ENCODE measurements at regions not wholly inside any gene's neighbourhood (a gene's known extent, or its start where the extent isn't known, plus 50 kb on each side); places are given as distances from the start of the nearest gene placed in this dataset.

GRCh38 chr14:36454599-36455240 is 65.3 kb downstream of the NKX2-1 start:
- Histone ChIP-seq H2BK15ac (ENCODE audit: low read depth, low read length) (no peak overlapping the region), H2AK5ac (ENCODE audit: insufficient read length, low read length) (no peak overlapping the region), H3T11ph (ENCODE audit: low read length) (no peak overlapping the region), H3K79me1 (ENCODE audit: insufficient read depth, low read depth, low read length, poor library complexity, severe bottlenecking) (no peaks in the 10 kb centered on the region), H3K27me3 (ENCODE audit: insufficient read depth, low read length) (no peaks in the 10 kb centered on the region), H4K8ac (replicated peaks; ENCODE audit: insufficient read length, low read depth, low read length) (no peak overlapping the region), H4K91ac (ENCODE audit: insufficient read length, low read depth, low read length) (no peak overlapping the region), H2BK12ac (ENCODE audit: insufficient read length, low read depth, low read length) (no peak overlapping the region), H2AFZ (ENCODE audit: low read length) (no peak overlapping the region), H2BK120ac (ENCODE audit: low read depth, low read length, poor library complexity, severe bottlenecking) (no peak overlapping the region), H3K27ac (ENCODE audit: insufficient read length, low read depth, low read length) (no peak overlapping the region), H3K9ac (ENCODE audit: extremely low read depth, insufficient read length, low read length) (no peak overlapping the region), H2BK5ac (ENCODE audit: insufficient read length, low read length) (no peak overlapping the region), H3K79me2 (ENCODE audit: insufficient read depth, low read length) (no peaks in the 10 kb centered on the region), H3K4me1 (ENCODE audit: insufficient read depth, low read length) (no peaks in the 10 kb centered on the region; the same call in 1 of the 2 replicates), H4K5ac (ENCODE audit: insufficient read length, low read depth, low read length) (no peak overlapping the region), H3K4me2 (ENCODE audit: insufficient read depth, insufficient read length, low read length) (no peak overlapping the region), H4K20me1 (ENCODE audit: control insufficient read depth, insufficient read depth, insufficient read length) (no peaks in the 10 kb centered on the region), H3K56ac (ENCODE audit: insufficient read length, low read depth, low read length) (no peak overlapping the region), H3K18ac (ENCODE audit: insufficient read length, low read depth, low read length) (no peak overlapping the region), H3K9me3 (ENCODE audit: control insufficient read depth, low read depth, low read length) (no peaks in the 10 kb centered on the region), H3K4ac (ENCODE audit: low read depth, low read length) (no peak overlapping the region), H2BK20ac (ENCODE audit: low read depth, low read length, poor library complexity, severe bottlenecking) (no peak overlapping the region), H3K23ac (ENCODE audit: insufficient read length, low read depth, low read length) (no peak overlapping the region), H3K14ac (ENCODE audit: insufficient read depth, low read length) (no peak overlapping the region), H3K23me2 (ENCODE audit: insufficient read length, low read depth, low read length, poor library complexity, severe bottlenecking) (no peaks in the 10 kb centered on the region)
- no CpG with 5 or more reads among the region's 5 CpGs for WGBS (ENCODE audit: extremely low coverage, insufficient read length, low lambda C conversion rate)
- Mint-ChIP-seq H3K27me3 (ENCODE audit: low read depth) (peaks cover 36% of the 10 kb centered on the region), H3K4me3 (no peak overlapping the region), H3K4me1 (peaks cover 0 to 10% of the 10 kb centered on the region in 2 experiments; a peak in 2 of 4 replicates), H3K36me3 (ENCODE audit: insufficient read depth in 1 of 3, low read depth in 3 of 3) (no peaks in the 10 kb centered on the region), H3K27ac (no peak overlapping the region), H3K9me3 (no peaks in the 10 kb centered on the region)
- TF ChIP-seq, protein P1, sequence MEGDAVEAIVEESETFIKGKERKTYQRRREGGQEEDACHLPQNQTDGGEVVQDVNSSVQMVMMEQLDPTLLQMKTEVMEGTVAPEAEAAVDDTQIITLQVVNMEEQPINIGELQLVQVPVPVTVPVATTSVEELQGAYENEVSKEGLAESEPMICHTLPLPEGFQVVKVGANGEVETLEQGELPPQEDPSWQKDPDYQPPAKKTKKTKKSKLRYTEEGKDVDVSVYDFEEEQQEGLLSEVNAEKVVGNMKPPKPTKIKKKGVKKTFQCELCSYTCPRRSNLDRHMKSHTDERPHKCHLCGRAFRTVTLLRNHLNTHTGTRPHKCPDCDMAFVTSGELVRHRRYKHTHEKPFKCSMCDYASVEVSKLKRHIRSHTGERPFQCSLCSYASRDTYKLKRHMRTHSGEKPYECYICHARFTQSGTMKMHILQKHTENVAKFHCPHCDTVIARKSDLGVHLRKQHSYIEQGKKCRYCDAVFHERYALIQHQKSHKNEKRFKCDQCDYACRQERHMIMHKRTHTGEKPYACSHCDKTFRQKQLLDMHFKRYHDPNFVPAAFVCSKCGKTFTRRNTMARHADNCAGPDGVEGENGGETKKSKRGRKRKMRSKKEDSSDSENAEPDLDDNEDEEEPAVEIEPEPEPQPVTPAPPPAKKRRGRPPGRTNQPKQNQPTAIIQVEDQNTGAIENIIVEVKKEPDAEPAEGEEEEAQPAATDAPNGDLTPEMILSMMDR (conservative IDR thresholded peaks at IDR 0.05) = no peak
- no peak for DNase-seq
